ENCODE measurements at regions not wholly inside any gene's neighbourhood (a gene's known extent, or its start where the extent isn't known, plus 50 kb on each side); places are given as distances from the start of the nearest gene placed in this dataset.

- TF ChIP-seq ZFX (IDR thresholded peaks at IDR 0.05) (no peak), CTCF (conservative IDR thresholded peaks at IDR 0.05) (no peak)
Observed at GRCh38 chr12:84150201-84150600, 762.4 kb downstream of the SLC6A15 start.
